Neural progenitor cell (in vitro differentiated cells): ENCODE measurements at regions not wholly inside any gene's neighbourhood (a gene's known extent, or its start where the extent isn't known, plus 50 kb on each side); places are given as distances from the start of the nearest gene placed in this dataset.

Source experiments
- CTCF ChIP-seq: fragments of 200-600 bp; sonication (generic); IDR thresholded peaks from 2 replicates; pipeline ENCODE4 v1.5.1; 2017; ENCODE audit warnings: antibody characterized with exemption, mild to moderate bottlenecking
- EZH2 ChIP-seq: fragments of 200-600 bp; sonication (generic); IDR thresholded peaks from 2 replicates; pipeline ENCODE4 v1.6.1; 2017; ENCODE audit warnings: antibody characterized with exemption, mild to moderate bottlenecking, moderate library complexity

DNA sequence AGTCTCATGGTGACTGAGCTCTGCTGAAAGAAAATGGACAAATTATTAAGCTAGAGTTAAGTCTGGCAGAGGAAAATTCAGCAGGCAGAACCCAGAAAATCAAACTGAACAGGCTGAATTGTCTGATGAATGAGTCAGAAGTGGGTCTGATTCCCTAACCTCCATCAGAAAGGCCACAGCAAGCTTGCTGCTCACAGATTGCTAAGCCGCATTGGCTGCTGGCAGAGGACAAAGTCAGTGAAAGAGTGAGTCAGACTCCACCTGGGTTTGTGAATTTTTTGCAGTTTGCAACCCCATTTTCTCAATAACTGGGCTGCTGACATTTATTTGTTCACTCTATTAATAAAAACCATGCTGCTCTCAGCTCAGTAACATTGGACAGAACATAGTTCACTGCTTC, 191.3 kb downstream of the EPM2A start:
- no peak for TF ChIP-seq CTCF
- TF ChIP-seq EZH2, result no peak
